GM23338 (cell line): ENCODE measurements at regions not wholly inside any gene's neighbourhood (a gene's known extent, or its start where the extent isn't known, plus 50 kb on each side); places are given as distances from the start of the nearest gene placed in this dataset.
"Not testable (repeated sequence)": the region's sequence is repeated elsewhere in the genome, so short reads cannot be mapped to it uniquely, and the experiment has no call there.

Source experiments
- ATAC-seq: fragments of 200-7000 bp; cut with Tn5 transposase; 3 replicates; pipeline ENCODE4 v1.9.1; 2020
- DNase-seq: peaks from one replicate; pipeline ENCODE4 v3.0.0-alpha.2; 2015; ENCODE audit warnings: low spot score
- H2AFZ ChIP-seq: fragments of 200-600 bp; sonication (generic); 2 replicates; pipeline ENCODE4 v1.8.0; 2016; ENCODE audit warnings: antibody characterized with exemption, mild to moderate bottlenecking, moderate library complexity
- H3F3A ChIP-seq: fragments of 200-600 bp; sonication (generic); replicated peaks from 2 replicates; pipeline ENCODE4 v1.8.0; 2017; ENCODE audit warnings: antibody characterized with exemption, mixed run types, low read depth
- H3K27ac ChIP-seq: fragments of 200-600 bp; sonication (generic); 2 replicates; pipeline ENCODE4 v1.6.1; 2016; ENCODE audit warnings: low read depth
- H3K27me3 ChIP-seq: fragments of 200-600 bp; sonication (generic); 2 replicates; pipeline ENCODE4 v1.8.0; 2016; ENCODE audit warnings: mild to moderate bottlenecking, mixed run types, moderate library complexity; ENCODE audit not compliant: insufficient read depth
- H3K36me3 ChIP-seq: fragments of 200-600 bp; sonication (generic); 2 replicates; pipeline ENCODE4 v1.8.0; 2016; ENCODE audit warnings: mild to moderate bottlenecking; ENCODE audit not compliant: insufficient read depth
- H3K4me1 ChIP-seq: fragments of 200-600 bp; sonication (generic); 2 replicates; pipeline ENCODE4 v1.8.0; 2016; ENCODE audit warnings: mild to moderate bottlenecking, moderate library complexity; ENCODE audit not compliant: insufficient read depth
- H3K4me2 ChIP-seq: fragments of 200-600 bp; sonication (generic); 2 replicates; pipeline ENCODE4 v1.7.1; 2017; ENCODE audit warnings: mixed run types
- H3K4me3 ChIP-seq: fragments of 200-600 bp; sonication (generic); 2 replicates; pipeline ENCODE4 v1.6.1; 2016; ENCODE audit warnings: mixed run types
- H3K79me2 ChIP-seq: fragments of 200-600 bp; sonication (generic); replicated peaks from 2 replicates; pipeline ENCODE4 v1.8.0; 2017; ENCODE audit warnings: mild to moderate bottlenecking; ENCODE audit not compliant: insufficient read depth
- H3K9me2 ChIP-seq: fragments of 200-600 bp; sonication (generic); 2 replicates; pipeline ENCODE4 v1.8.0; 2017; ENCODE audit not compliant: insufficient read depth
- H4K20me1 ChIP-seq: fragments of 200-600 bp; sonication (generic); replicated peaks from 2 replicates; pipeline ENCODE4 v1.8.0; 2017; ENCODE audit warnings: mild to moderate bottlenecking; ENCODE audit not compliant: insufficient read depth
- H3K27ac Mint-ChIP-seq: 2 replicates; pipeline ENCODE4 v1.8.0; 2020; ENCODE audit warnings: inconsistent platforms, mild to moderate bottlenecking, moderate library complexity, mixed read lengths
- H3K27me3 Mint-ChIP-seq: 3 replicates; pipeline ENCODE4 v1.8.0; 2022; ENCODE audit warnings: low read depth, mild to moderate bottlenecking, moderate library complexity, mixed read lengths, inconsistent platforms; ENCODE audit not compliant: insufficient read depth, poor library complexity
- H3K36me3 Mint-ChIP-seq: 3 replicates; pipeline ENCODE4 v1.8.0; 2021; ENCODE audit warnings: low read depth, mild to moderate bottlenecking, inconsistent platforms, moderate library complexity, mixed read lengths
- H3K4me1 Mint-ChIP-seq: 3 replicates; pipeline ENCODE4 v1.8.0; 2020; ENCODE audit warnings: mild to moderate bottlenecking, inconsistent platforms, mixed read lengths
- H3K4me3 Mint-ChIP-seq: 3 replicates; pipeline ENCODE4 v1.8.0; 2021; ENCODE audit warnings: moderate library complexity, mild to moderate bottlenecking, inconsistent platforms, mixed read lengths
- H3K9me3 Mint-ChIP-seq: 3 replicates; pipeline ENCODE4 v1.8.0; 2020; ENCODE audit warnings: moderate library complexity, mild to moderate bottlenecking, inconsistent platforms, mixed read lengths
- CREB1 ChIP-seq: fragments of 250-450 bp; sonication (Bioruptor Pico); IDR thresholded peaks from 2 replicates; pipeline ENCODE4 v1.5.0; 2020; ENCODE audit warnings: low read depth, mild to moderate bottlenecking, moderate library complexity
- EZH2phosphoT487 ChIP-seq: fragments of 200-600 bp; sonication (generic); IDR thresholded peaks from one replicate; pipeline ENCODE4 v1.8.1; 2018; ENCODE audit warnings: antibody characterized with exemption; ENCODE audit not compliant: unreplicated experiment
- JUNB ChIP-seq: IDR thresholded peaks from one replicate; pipeline ENCODE4 v1.6.1; 2016; ENCODE audit warnings: antibody characterized with exemption; ENCODE audit not compliant: unreplicated experiment
- NANOG ChIP-seq: IDR thresholded peaks from 2 replicates; pipeline ENCODE4 v1.6.1; 2016; ENCODE audit warnings: antibody characterized with exemption, borderline replicate concordance
- REST ChIP-seq: IDR thresholded peaks from one replicate; pipeline ENCODE4 v1.6.1; 2018; ENCODE audit warnings: antibody characterized with exemption; ENCODE audit not compliant: unreplicated experiment
- STAT1 ChIP-seq: IDR thresholded peaks from one replicate; pipeline ENCODE4 v1.6.1; 2016; ENCODE audit warnings: antibody characterized with exemption; ENCODE audit not compliant: unreplicated experiment
- ZNF114 ChIP-seq: fragments of 250-450 bp; sonication (Bioruptor Pico); IDR thresholded peaks from 2 replicates; pipeline ENCODE4 v1.5.0; 2020; ENCODE audit warnings: mild to moderate bottlenecking, moderate library complexity
- ZNF331 ChIP-seq: fragments of 250-450 bp; sonication (Bioruptor Pico); IDR thresholded peaks from 2 replicates; pipeline ENCODE4 v1.5.0; 2020; ENCODE audit warnings: low read depth, mild to moderate bottlenecking, moderate library complexity

- H3K9me2 ChIP-seq, H2AFZ ChIP-seq, ATAC-seq, H3K4me3 Mint-ChIP-seq, H3K27ac ChIP-seq, H3K4me1 ChIP-seq, H3K27ac Mint-ChIP-seq, H3K4me1 Mint-ChIP-seq, DNase-seq, H3K36me3 Mint-ChIP-seq, H3K4me3 ChIP-seq, H3K79me2 ChIP-seq, H3K9me3 Mint-ChIP-seq, H3K27me3 ChIP-seq, H3K27me3 Mint-ChIP-seq, H3F3A ChIP-seq, H4K20me1 ChIP-seq, H3K4me2 ChIP-seq: not testable (repeated sequence)
- peaks cover 12% of the 10 kb centered on the region for H3K36me3 ChIP-seq
These were observed 106.9 kb upstream of the GOLGA6L6 start for GRCh38 chr15:20648402-20648975.

- Histone ChIP-seq H3K36me3 (peaks cover 23% of the 10 kb centered on the region), H4K20me1 (no peaks in the 10 kb centered on the region), H3F3A (no peaks in the 10 kb centered on the region), H3K27ac (no peak overlapping the region), H3K4me2 (no peak overlapping the region), H3K27me3 (no peaks in the 10 kb centered on the region), H3K79me2 (no peaks in the 10 kb centered on the region), H3K4me1 (no peaks in the 10 kb centered on the region), H3K9me2 (no peaks in the 10 kb centered on the region), H3K4me3 (no peak overlapping the region), H2AFZ (no peak overlapping the region)
- ATAC-seq (no peak), DNase-seq (no peak)
- H3K4me1 Mint-ChIP-seq: no peaks in the 10 kb centered on the region
- H3K9me3 Mint-ChIP-seq: no peaks in the 10 kb centered on the region; the same call in 2 of the 3 replicates
- TF ChIP-seq ZNF331 (CRISPR knock-in tag) (no peak), ZNF114 (CRISPR knock-in tag) (no peak)
- no peak overlapping the region for H3K4me3 Mint-ChIP-seq
- H3K27me3 Mint-ChIP-seq: peaks cover 2% of the 10 kb centered on the region
- no peak overlapping the region for H3K27ac Mint-ChIP-seq
- peaks cover 23% of the 10 kb centered on the region for H3K36me3 Mint-ChIP-seq
These were observed 105.0 kb upstream of the GOLGA6L6 start for GRCh38 chr15:20646529-20647142.

GRCh38 chr15:20645956-20646355 is 104.4 kb upstream of the GOLGA6L6 start:
- Histone ChIP-seq H3K4me2 (no peak overlapping the region), H3F3A (no peaks in the 10 kb centered on the region), H3K36me3 (peaks cover 20% of the 10 kb centered on the region), H3K9me2 (no peaks in the 10 kb centered on the region), H4K20me1 (no peaks in the 10 kb centered on the region), H3K4me1 (no peaks in the 10 kb centered on the region), H3K4me3 (no peak overlapping the region), H3K27ac (no peak overlapping the region), H3K79me2 (no peaks in the 10 kb centered on the region), H2AFZ (no peak overlapping the region), H3K27me3 (no peaks in the 10 kb centered on the region)
- Mint-ChIP-seq H3K9me3 (peaks cover 2% of the 10 kb centered on the region), H3K4me3 (no peak overlapping the region), H3K27me3 (peaks cover 2% of the 10 kb centered on the region), H3K4me1 (no peaks in the 10 kb centered on the region), H3K27ac (no peak overlapping the region), H3K36me3 (peaks cover 24% of the 10 kb centered on the region)
- DNase-seq (no peak), ATAC-seq (no peak)
- TF ChIP-seq EZH2phosphoT487 (no peak), STAT1 (no peak), JUNB (no peak), CREB1 (no peak), NANOG (no peak), REST (no peak)
